DLD1 (cell line): ENCODE measurements at regions not wholly inside any gene's neighbourhood (a gene's known extent, or its start where the extent isn't known, plus 50 kb on each side); places are given as distances from the start of the nearest gene placed in this dataset.

Experiments used
- in situ Hi-C: cut with HindIII; loops from 2 replicates; pipeline ENCODE4 v1.10.0; 2017; ENCODE audit warnings: low sequenced_read_pairs

GRCh38 chr2:105573910-105574655 lies 170.6 kb upstream of the NCK2 start:
- in situ Hi-C loops, result loop anchor here (25.0 kb wide), 1 partner anchor 963 kb away; no protein-coding TSS in a partner anchor

- in situ Hi-C loops, result loop anchor here (25.0 kb wide), 1 partner anchor 964 kb away; no protein-coding TSS in a partner anchor
Measured at GRCh38 chr2:105573490-105573889, 171.2 kb upstream of the NCK2 start.

- in situ Hi-C loops, result loop anchor here (25.0 kb wide), 1 partner anchor 966 kb away; no protein-coding TSS in a partner anchor
Measured at GRCh38 chr2:105571445-105571987, 172.7 kb upstream of the FHL2 start.

GRCh38 chr2:105570757-105571156 lies 171.9 kb upstream of the FHL2 start:
- in situ Hi-C loops, result loop anchor here (25.0 kb wide), 1 partner anchor 967 kb away; no protein-coding TSS in a partner anchor

DNA sequence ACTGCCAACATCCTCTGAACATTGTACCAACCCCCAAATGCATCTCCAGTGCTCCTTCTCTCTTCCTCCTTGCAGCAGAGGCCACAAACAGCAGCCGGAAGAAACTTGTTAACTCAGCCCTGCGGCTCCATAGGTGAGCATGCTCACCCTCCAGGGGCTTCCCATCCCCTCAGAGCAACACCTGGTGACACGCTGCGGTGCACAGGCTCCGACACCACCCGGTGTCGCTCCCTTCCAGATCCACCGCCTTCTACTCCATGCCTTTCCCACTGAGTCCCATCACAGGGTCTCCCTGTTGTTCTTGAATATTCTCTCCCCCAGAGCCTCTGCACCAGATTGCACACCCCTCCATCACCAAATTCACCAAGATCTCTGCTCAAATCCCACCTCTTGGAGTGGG lies 171.5 kb upstream of the FHL2 start:
- in situ Hi-C loops, result loop anchor here (25.0 kb wide), 1 partner anchor 967 kb away; no protein-coding TSS in a partner anchor

- in situ Hi-C loops, result loop anchor here (25.0 kb wide), 1 partner anchor 968 kb away; no protein-coding TSS in a partner anchor
Measured at GRCh38 chr2:105569606-105570005, 170.8 kb upstream of the FHL2 start.

DNA sequence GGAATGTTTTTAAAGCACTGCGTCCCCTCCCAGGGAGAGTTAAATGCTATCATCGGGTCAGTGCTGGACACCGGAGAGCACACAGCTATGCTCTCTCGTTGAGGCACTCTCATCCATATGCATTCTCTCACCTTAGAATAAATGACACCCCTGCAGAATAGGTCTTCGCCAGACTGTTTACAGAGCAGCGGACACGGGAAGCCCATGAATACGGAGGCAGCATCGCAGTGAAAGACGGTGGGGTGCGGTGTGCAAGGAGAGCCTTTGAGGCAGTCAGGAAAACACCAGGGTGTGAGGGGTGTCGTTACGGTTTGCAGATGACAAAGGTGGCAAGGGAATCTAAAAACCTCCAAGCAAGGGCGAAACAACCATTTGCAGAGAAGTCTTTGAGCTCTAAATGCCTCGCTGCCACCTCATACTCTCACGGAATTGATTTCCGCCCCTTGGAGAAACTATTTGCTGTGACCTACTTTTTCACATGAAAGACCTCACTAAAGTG lies 169.2 kb upstream of the FHL2 start:
- in situ Hi-C loops, result loop anchor here (25.0 kb wide), 1 partner anchor 969 kb away; no protein-coding TSS in a partner anchor

- in situ Hi-C loops, result loop anchor here (25.0 kb wide), 1 partner anchor 974 kb away; no protein-coding TSS in a partner anchor
Measured at GRCh38 chr2:105563000-105563719, 164.3 kb upstream of the FHL2 start.

- in situ Hi-C loops, result loop anchor here (25.0 kb wide), 1 partner anchor 976 kb away; no protein-coding TSS in a partner anchor
Measured at GRCh38 chr2:105561401-105561800, 162.6 kb upstream of the FHL2 start.

DNA sequence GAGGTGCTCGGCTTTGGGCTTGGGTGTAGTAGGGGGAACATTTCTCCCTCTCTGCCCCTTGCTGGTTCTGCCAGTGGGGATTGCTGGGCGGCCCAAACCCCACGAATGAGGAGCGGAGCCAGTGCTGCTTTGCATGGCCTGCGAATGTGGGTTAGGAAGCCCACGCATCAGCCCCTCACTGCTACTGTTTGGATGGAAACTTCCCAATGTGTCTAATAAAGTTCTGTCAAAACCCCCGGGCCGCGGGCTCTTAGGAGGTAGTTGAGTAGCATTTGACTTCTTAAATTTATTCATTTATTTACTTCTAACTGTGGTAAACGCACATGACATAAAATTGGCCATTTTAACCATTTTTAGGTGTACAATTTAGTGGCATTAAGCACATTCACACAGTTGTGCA lies 161.3 kb upstream of the FHL2 start:
- in situ Hi-C loops, result loop anchor here (25.0 kb wide), 1 partner anchor 977 kb away; no protein-coding TSS in a partner anchor

GRCh38 chr2:105557021-105557920 lies 158.4 kb upstream of the FHL2 start:
- in situ Hi-C loops, result loop anchor here (10.0 to 25.0 kb wide), 2 partner anchors 548 to 980 kb away; no protein-coding TSS in a partner anchor

DNA sequence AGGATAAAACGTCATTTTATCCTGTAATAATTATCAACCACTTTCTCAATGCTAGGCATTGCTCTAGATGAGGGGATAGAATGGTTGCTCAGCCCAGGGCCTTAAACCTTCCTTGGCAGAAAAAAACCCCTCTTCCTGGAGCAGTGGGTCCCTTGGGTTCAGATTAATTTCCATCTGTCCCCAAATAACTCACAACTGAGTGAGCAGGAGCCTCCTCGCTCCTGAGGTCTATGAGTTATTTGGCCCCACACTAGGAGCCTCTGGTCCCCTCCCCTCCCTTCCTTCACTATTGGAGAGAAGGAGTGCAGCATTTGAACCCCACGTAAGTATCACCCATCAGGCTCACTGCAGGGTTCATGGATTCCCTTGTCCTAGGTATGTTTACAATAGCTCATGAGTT lies 157.5 kb upstream of the FHL2 start:
- in situ Hi-C loops, result loop anchor here (10.0 to 25.0 kb wide), 2 partner anchors 548 to 981 kb away; no protein-coding TSS in a partner anchor

DNA sequence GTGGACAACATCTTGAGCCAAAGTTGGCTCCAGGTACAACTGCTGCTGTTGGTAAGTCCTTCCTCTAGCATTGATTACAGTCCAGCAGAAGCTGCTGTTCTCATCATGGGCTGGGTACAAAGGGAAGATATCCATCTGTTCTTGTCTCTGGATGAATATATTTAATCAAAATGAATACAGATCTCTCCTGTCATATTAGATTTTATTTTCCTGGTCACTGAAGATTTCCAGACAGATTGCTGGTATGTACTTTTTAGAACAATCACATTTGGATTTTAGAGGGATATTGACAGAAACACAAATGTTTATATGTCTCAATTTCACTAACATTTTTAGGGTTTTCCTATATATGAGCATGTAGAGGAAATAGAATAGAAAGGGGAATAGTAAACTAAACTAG lies 155.4 kb upstream of the FHL2 start:
- in situ Hi-C loops, result loop anchor here (10.0 to 25.0 kb wide), 2 partner anchors 551 to 983 kb away; no protein-coding TSS in a partner anchor

- in situ Hi-C loops, result loop anchor here (10.0 to 25.0 kb wide), 2 partner anchors 551 to 984 kb away; no protein-coding TSS in a partner anchor
Measured at GRCh38 chr2:105553538-105554196, 154.8 kb upstream of the FHL2 start.

GRCh38 chr2:105546628-105546974 lies 147.8 kb upstream of the FHL2 start:
- in situ Hi-C loops, result no loop called here

GRCh38 chr2:105545730-105546627 lies 147.1 kb upstream of the FHL2 start:
- in situ Hi-C loops, result no loop called here

DNA sequence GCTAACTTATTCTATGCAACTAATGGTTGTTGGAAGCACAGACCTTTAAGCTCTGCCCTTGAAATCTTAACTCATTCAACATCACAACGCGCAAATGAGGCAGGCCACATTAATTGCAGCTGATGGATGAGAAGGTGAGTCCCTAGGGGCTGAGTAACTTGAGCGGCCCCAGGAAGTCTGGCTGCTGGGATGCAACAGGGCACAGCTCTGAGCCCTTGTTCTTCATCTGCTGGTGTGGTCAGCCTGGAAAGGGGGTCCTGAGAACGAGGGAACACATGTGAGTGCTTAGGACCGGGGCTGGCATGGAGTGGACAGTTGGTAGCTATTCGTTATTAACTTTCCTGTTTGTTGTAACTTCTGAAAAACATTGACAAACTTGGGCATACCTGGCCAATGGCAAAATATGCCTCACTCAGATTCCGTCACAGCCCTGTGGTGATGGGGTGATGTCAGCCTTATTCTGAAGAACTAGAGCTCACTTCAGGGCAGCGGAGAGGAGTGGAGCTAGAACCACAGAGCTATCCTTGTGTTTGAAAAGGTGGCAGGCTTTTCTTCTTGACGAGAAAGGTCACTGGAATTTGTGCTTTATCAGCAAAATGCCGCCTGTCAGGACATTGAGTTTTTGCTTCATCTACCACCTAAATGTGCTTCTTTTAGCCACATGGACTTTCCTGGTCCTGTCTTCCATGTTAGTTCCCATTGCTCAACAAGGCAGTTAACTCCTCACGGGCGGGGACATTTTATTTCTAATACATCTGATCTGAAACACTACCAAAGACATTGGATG lies 145.9 kb upstream of the FHL2 start:
- in situ Hi-C loops, result no loop called here
